Adipocyte (in vitro differentiated cells): ENCODE measurements at regions not wholly inside any gene's neighbourhood (a gene's known extent, or its start where the extent isn't known, plus 50 kb on each side); places are given as distances from the start of the nearest gene placed in this dataset.

Experiments
- DNase-seq: peaks from one replicate; pipeline ENCODE4 v3.0.0-alpha.2; 2015; ENCODE audit warnings: low read depth
- H3K27me3 ChIP-seq: replicated peaks from 2 replicates; pipeline ENCODE4 v1.7.0; 2013; ENCODE audit warnings: mild to moderate bottlenecking, low read length, moderate library complexity; ENCODE audit not compliant: control insufficient read depth, insufficient read depth
- H3K36me3 ChIP-seq: 2 replicates; pipeline ENCODE4 v1.7.0; 2013; ENCODE audit warnings: low read length, mild to moderate bottlenecking, moderate library complexity; ENCODE audit not compliant: control insufficient read depth, insufficient read depth, severe bottlenecking
- H3K4me1 ChIP-seq: 2 replicates; pipeline ENCODE4 v1.7.0; 2013; ENCODE audit warnings: mild to moderate bottlenecking, low read length, moderate library complexity; ENCODE audit not compliant: control insufficient read depth, insufficient read depth
- H3K4me3 ChIP-seq: 2 replicates; pipeline ENCODE4 v1.7.0; 2013; ENCODE audit warnings: mild to moderate bottlenecking, low read length, moderate library complexity
- H3K9ac ChIP-seq: 2 replicates; pipeline ENCODE4 v1.7.0; 2013; ENCODE audit warnings: mild to moderate bottlenecking, low read length, moderate library complexity
- H3K9me3 ChIP-seq: 2 replicates; pipeline ENCODE4 v1.7.0; 2013; ENCODE audit warnings: mild to moderate bottlenecking, low read length, moderate library complexity; ENCODE audit not compliant: control insufficient read depth

DNA sequence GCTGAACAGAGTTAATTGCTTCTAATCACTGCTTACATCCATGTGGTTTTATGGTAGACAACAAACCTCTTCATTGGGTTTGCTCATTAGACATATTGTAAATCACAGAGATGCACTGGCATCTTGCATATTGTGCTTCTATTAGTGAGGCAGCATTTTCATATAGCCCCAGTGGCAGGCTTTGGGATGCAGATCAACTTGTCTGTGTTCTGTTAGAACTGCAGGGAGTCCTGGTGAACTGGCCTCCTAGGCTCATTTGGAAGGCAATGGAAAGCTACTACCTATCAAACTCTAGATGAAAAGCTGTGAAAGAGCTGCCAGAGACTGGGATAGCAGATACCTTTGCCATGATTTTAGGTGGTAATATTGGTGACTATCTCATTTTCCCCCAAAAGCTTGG is 108.8 kb downstream of the NAA11 start:
- DNase-seq, result no peak
- Histone ChIP-seq H3K36me3 (no peaks in the 10 kb centered on the region), H3K9ac (no peak overlapping the region), H3K4me1 (no peaks in the 10 kb centered on the region), H3K27me3 (no peaks in the 10 kb centered on the region), H3K9me3 (no peaks in the 10 kb centered on the region), H3K4me3 (no peak overlapping the region)

DNA sequence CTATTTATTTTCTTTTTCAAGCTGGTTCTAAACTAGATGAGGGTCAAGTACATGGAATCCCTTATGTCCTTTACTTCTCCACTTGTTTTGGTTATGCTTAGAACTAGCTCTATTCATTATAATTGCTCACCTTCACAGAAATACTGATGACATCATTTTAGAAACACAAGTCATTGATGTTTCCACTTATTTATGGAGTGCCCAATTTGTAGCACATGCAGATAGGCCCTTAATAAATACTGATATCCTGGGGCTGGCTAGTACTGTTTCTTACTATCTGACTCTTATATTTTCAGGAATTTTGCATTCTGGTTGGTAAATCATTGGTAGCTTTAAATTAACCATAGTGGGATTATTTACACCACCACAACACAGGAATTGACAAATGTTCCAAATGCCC is 112.2 kb downstream of the NAA11 start:
- Histone ChIP-seq H3K4me3 (no peak overlapping the region), H3K9ac (no peak overlapping the region), H3K4me1 (no peaks in the 10 kb centered on the region), H3K27me3 (no peaks in the 10 kb centered on the region), H3K9me3 (no peaks in the 10 kb centered on the region), H3K36me3 (no peaks in the 10 kb centered on the region)
- DNase-seq, result no peak

DNA sequence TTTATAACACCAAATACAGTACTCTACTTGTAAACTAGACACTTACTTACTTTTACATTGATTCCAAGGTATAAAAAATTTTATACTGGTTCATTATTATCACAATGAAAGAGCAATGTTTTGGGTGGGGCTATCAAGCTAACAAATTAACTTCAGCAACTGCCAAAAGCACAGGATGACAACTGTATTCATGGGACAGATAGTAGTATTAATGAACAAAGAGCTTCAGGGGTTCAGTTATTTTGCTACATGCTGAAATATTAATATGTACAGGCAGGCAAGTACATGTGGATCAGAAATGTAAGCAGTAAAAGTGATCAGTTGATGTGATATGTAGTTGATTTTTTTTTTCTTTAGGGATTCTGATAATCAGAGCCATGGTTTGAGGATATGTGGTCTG is 112.9 kb downstream of the NAA11 start:
- Histone ChIP-seq H3K27me3 (no peaks in the 10 kb centered on the region), H3K9ac (no peak overlapping the region), H3K4me1 (no peaks in the 10 kb centered on the region), H3K9me3 (no peaks in the 10 kb centered on the region), H3K4me3 (no peak overlapping the region), H3K36me3 (no peaks in the 10 kb centered on the region)
- no peak for DNase-seq

DNA sequence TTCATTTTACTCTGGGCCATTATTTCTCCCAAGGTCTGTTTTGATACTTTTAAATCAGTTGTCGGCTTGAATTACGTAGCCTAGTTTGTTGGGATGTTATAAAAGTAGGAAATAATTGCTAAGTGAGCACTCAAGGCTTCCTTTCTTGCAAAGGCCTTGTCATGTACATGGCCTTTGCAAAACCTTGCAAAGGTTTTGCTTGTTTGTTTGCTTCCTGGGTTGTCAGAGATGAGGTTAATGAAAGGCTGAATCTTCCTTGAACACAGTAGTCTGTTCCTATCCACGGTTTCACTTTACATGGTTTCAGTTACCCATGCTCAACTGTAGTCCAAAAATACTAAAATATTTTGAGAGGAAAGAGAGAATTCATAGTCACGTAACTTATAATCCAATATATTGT is 113.5 kb downstream of the NAA11 start:
- Histone ChIP-seq H3K4me3 (no peak overlapping the region), H3K36me3 (no peaks in the 10 kb centered on the region), H3K9me3 (no peaks in the 10 kb centered on the region), H3K27me3 (no peaks in the 10 kb centered on the region), H3K9ac (no peak overlapping the region), H3K4me1 (no peaks in the 10 kb centered on the region)
- no peak for DNase-seq

DNA sequence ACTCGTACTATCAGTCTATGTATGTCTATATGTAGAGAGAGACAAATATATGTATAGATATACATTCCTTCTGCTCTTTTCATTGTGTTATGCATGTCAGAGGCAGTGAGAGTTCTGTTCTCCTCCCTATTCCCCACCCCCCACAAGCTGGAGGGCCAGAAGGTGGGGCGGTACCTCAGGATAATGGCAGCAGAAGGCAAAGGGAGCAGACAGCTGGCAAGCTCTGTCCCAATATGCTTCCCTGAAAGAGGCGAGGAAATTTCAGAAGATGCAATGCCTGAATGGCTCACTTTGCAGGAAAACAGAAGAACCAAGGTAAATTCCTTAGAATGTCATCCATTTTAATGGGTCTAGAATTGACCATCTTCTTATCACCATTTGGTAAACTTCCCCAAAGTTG is 114.4 kb downstream of the NAA11 start:
- Histone ChIP-seq H3K9me3 (peaks cover 6% of the 10 kb centered on the region), H3K4me3 (no peak overlapping the region), H3K27me3 (no peaks in the 10 kb centered on the region), H3K9ac (no peak overlapping the region), H3K36me3 (no peaks in the 10 kb centered on the region), H3K4me1 (no peaks in the 10 kb centered on the region)
- no peak for DNase-seq

DNA sequence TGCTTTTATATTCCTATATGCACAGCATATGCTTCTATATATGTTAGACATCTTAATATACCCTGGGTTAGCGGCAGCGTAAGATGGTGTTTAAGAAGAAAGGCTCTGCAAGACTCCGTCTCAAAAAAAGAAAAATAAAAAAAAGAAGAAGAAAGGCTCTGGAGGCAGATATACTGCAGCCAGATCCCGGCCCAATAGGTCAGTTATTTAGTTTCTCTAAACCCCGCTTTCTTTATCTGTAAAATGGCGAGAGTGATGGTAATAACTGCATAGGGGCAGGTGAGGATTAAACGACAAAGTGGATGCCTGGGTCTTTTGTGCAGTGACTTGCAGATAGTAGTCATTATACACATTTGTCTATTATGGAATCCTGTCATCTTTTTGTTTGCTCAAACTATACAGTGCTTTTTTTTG is 115.2 kb downstream of the NAA11 start:
- DNase-seq, result no peak
- Histone ChIP-seq H3K4me3 (no peak overlapping the region), H3K36me3 (no peaks in the 10 kb centered on the region), H3K9me3 (peaks cover 13% of the 10 kb centered on the region), H3K9ac (no peak overlapping the region), H3K27me3 (no peaks in the 10 kb centered on the region), H3K4me1 (no peaks in the 10 kb centered on the region)

DNA sequence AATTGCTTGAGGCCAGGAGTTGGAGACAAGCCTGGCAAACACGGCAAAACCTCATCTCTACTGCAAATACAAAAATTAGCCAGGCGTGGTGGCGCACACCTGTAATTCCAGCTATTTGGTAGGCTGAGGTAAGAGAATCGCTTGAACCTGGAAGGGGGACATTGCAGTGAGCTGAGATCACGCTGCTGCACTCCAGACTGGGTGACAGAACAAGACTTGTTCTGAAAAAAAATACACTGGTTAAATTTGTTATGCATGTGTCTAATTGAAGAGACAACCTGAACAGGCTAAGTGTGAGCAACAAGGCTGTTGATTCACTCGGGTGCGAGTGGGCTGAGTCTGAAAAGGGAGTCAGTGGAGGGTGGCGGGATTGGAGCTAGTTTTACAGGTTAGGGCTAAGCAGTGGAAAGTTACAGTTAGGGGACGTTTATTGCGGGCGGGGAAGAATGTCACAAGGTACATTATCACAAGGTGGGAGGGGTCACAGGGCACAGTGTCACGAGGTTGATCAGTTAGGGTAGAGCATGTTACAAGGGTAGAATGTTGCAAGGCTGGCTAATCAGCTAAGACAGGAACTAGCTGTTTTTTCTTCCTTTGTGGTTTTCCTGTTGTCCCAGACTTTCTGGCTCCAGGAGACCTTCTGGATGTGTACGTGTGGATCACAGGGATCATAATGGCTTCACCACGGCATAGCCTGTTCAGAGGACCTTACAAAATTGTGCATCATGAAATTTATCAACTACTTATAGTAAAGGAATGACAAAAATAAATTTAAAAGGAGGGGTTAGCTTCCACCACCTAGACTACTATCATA is 115.8 kb downstream of the NAA11 start:
- no peak for DNase-seq
- H3K36me3 ChIP-seq, result no peaks in the 10 kb centered on the region

DNA sequence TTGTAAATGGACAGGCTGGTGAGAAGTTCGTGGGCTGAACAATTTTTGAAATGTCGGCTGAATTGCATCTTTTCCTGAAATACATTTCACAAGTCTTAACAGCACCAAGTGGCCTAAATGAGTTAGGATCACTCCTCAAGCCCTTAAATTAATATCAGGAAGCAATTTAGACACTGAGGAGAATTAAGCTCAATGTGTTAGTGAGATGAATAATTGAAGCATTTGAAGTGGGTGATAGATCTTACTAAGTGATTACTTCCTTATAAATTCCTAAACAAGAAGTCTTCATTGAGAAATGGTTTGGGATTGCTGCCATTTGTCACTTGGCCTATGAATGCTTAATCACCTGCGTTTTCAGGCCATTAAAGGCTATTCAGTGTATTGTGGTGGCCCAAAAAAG is 116.8 kb downstream of the NAA11 start:
- H3K9ac ChIP-seq, result no peak overlapping the region
- DNase-seq, result no peak
- H3K4me1 ChIP-seq, result no peaks in the 10 kb centered on the region
- H3K9me3 ChIP-seq, result peaks cover 17% of the 10 kb centered on the region
- no peak overlapping the region for H3K4me3 ChIP-seq
- H3K36me3 ChIP-seq, result no peaks in the 10 kb centered on the region
- H3K27me3 ChIP-seq, result no peaks in the 10 kb centered on the region

More for the DNA sequence above, 115.8 kb downstream of the NAA11 start:
- Histone ChIP-seq H3K9me3 (peaks cover 15% of the 10 kb centered on the region), H3K4me1 (no peaks in the 10 kb centered on the region), H3K27me3 (no peaks in the 10 kb centered on the region), H3K4me3 (no peak overlapping the region), H3K9ac (no peak overlapping the region)

DNA sequence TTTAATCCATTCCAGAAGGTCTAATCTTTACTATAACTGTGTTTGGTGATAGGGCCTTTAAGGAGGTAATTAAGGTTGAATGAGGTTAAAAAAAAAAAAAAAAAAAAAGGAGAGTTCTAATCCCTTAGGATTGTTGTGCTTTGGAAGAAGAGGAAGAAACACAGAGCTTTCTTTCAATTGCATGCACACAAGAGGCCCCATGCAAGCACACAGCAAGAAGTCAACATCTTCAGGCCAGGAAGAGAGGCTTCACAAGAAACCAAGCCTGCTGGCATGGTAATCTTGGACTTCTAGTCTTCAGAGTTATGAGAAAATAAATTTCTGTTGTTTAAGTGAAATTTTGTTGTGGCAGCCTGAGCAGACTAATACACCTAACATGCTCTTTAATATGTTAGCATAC is 118.6 kb downstream of the NAA11 start:
- Histone ChIP-seq H3K4me3 (no peak overlapping the region), H3K36me3 (no peaks in the 10 kb centered on the region), H3K9me3 (peaks cover 17% of the 10 kb centered on the region), H3K4me1 (no peaks in the 10 kb centered on the region), H3K27me3 (no peaks in the 10 kb centered on the region), H3K9ac (no peak overlapping the region)
- DNase-seq, result no peak

DNA sequence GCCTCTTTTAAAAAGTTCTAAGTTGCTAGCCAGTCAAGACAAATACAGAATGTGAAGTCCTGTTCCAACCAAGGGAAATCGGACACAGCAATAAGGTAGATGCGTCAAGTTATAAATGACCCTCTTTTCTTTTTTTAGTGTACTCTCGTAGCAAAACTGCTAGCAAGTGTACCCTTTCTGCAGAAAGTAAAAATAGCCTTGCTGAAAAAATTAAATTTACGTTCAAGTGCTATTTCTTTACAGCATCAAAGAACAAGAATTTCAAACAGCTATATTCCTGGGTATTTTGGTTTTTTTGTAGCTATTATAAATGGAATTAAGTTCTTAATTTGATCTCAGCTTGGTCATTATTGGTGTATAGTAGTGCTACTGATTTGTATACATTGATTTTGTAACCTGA is 119.2 kb downstream of the NAA11 start:
- Histone ChIP-seq H3K4me1 (no peaks in the 10 kb centered on the region), H3K36me3 (no peaks in the 10 kb centered on the region), H3K9me3 (peaks cover 17% of the 10 kb centered on the region), H3K27me3 (no peaks in the 10 kb centered on the region), H3K9ac (no peak overlapping the region), H3K4me3 (no peak overlapping the region)
- no peak for DNase-seq

DNA sequence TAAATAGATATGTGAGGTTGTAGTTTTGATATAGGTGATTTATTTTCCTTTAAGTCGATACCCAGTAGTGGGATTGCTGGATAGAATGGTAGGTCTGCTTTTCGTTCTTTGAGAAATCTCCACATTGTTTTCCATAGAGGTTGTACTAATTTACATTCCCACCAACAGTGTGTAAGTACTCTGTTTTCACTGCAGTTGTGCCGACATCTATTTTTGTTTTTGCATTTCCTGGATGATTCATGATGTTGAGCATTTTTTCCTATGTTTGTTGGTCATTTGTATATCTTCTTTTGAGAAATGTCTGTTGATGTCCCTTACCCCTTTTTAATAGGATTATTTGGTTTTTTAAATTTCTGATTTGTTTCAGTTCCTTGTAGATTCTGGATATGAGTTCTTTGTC is 120.7 kb downstream of the NAA11 start:
- no peak for DNase-seq
- no peak overlapping the region for H3K4me3 ChIP-seq
- H3K9me3 ChIP-seq, result peaks cover 17% of the 10 kb centered on the region
- no peak overlapping the region for H3K9ac ChIP-seq
- no peaks in the 10 kb centered on the region for H3K36me3 ChIP-seq
- H3K4me1 ChIP-seq, result no peaks in the 10 kb centered on the region
- no peaks in the 10 kb centered on the region for H3K27me3 ChIP-seq

DNA sequence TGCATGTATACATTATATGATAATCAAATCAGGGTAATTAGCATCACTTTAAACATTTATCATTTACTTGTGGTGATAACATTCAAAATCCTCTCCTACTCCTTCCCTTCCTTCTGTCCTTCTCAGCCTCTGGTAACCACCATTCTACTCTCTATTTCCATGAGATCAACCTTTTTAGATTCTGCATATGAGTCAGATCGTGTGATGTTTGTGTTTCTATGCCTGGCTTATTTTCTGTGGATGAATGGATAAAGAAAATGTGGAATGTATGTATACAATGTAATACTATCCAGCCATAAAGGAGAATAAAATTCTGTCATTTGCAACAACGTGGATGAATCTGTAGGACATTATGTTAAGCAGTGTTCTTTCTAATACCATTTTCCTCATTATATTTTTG is 123.9 kb downstream of the NAA11 start:
- no peak for DNase-seq
- H3K4me3 ChIP-seq, result no peak overlapping the region
- H3K4me1 ChIP-seq, result no peaks in the 10 kb centered on the region
- peaks cover 16% of the 10 kb centered on the region for H3K9me3 ChIP-seq
- no peaks in the 10 kb centered on the region for H3K27me3 ChIP-seq
- no peak overlapping the region for H3K9ac ChIP-seq
- H3K36me3 ChIP-seq, result no peaks in the 10 kb centered on the region
